ENCODE measurements at regions not wholly inside any gene's neighbourhood (a gene's known extent, or its start where the extent isn't known, plus 50 kb on each side); places are given as distances from the start of the nearest gene placed in this dataset.

GRCh38 chrY:8591821-8592516 is 745.3 kb upstream of the TSPY4 start:
- intact Hi-C loops (cut with DNase I; ENCODE audit: low total_unique reads) (no loop called here), in situ Hi-C loops (cut with MboI; ENCODE audit: low sequenced_read_pairs in 4 of 4) (no loop called here)
- no peak overlapping the region for H3K27ac ChIP-seq
- H3K27me3 ChIP-seq = no peaks in the 10 kb centered on the region
- no peaks in the 10 kb centered on the region for H3K36me3 ChIP-seq
- no peaks in the 10 kb centered on the region for H3K9me3 ChIP-seq
- H3K4me1 ChIP-seq = no peaks in the 10 kb centered on the region
- ATAC-seq = no peak
- TF ChIP-seq POLR2A (IDR thresholded peaks at IDR 0.05) (no peak), CTCF (IDR thresholded peaks at IDR 0.05 in 4 of 5, conservative IDR thresholded peaks at IDR 0.05 in 1 of 5) (no peak)
- H3K4me3 ChIP-seq = no peak overlapping the region
- no peak for DNase-seq

- DNase-seq = no peak
- Histone ChIP-seq H3K9me3 (no peaks in the 10 kb centered on the region), H3K27me3 (no peaks in the 10 kb centered on the region), H3K4me1 (no peaks in the 10 kb centered on the region), H3K4me3 (no peak overlapping the region), H3K36me3 (no peaks in the 10 kb centered on the region), H3K27ac (no peak overlapping the region)
- TF ChIP-seq POLR2A (IDR thresholded peaks at IDR 0.05) (no peak), CTCF (IDR thresholded peaks at IDR 0.05 in 4 of 5, conservative IDR thresholded peaks at IDR 0.05 in 1 of 5) (no peak)
- intact Hi-C loops (cut with DNase I; ENCODE audit: low total_unique reads) = no loop called here
- in situ Hi-C loops (cut with MboI; ENCODE audit: low sequenced_read_pairs in 4 of 4) = no loop called here
- no peak for ATAC-seq
Observed at GRCh38 chrY:8594657-8595056, 742.6 kb upstream of the TSPY4 start.

GRCh38 chrY:8599141-8599540 is 738.1 kb upstream of the TSPY4 start:
- no peaks in the 10 kb centered on the region for H3K9me3 ChIP-seq
- no peak for TF ChIP-seq CTCF (IDR thresholded peaks at IDR 0.05 in 4 of 5, conservative IDR thresholded peaks at IDR 0.05 in 1 of 5)
- no peak for TF ChIP-seq POLR2A (IDR thresholded peaks at IDR 0.05)
- ATAC-seq = no peak
- no peak for DNase-seq
- no peaks in the 10 kb centered on the region for H3K27me3 ChIP-seq
- H3K36me3 ChIP-seq = no peaks in the 10 kb centered on the region
- in situ Hi-C loops (cut with MboI; ENCODE audit: low sequenced_read_pairs in 4 of 4) (no loop called here), intact Hi-C loops (cut with DNase I; ENCODE audit: low total_unique reads) (no loop called here)
- H3K4me1 ChIP-seq = no peaks in the 10 kb centered on the region
- H3K4me3 ChIP-seq = no peak overlapping the region
- no peak overlapping the region for H3K27ac ChIP-seq

GRCh38 chrY:8610620-8611019 is 726.6 kb upstream of the TSPY4 start:
- Histone ChIP-seq H3K9me3 (no peaks in the 10 kb centered on the region), H3K4me3 (no peak overlapping the region), H3K4me1 (no peaks in the 10 kb centered on the region), H3K27me3 (no peaks in the 10 kb centered on the region), H3K27ac (no peak overlapping the region), H3K36me3 (no peaks in the 10 kb centered on the region)
- TF ChIP-seq CTCF (IDR thresholded peaks at IDR 0.05 in 4 of 5, conservative IDR thresholded peaks at IDR 0.05 in 1 of 5) (no peak), POLR2A (IDR thresholded peaks at IDR 0.05) (no peak)
- intact Hi-C loops (cut with DNase I; ENCODE audit: low total_unique reads) = no loop called here
- in situ Hi-C loops (cut with MboI; ENCODE audit: low sequenced_read_pairs in 4 of 4) = no loop called here
- ATAC-seq (no peak), DNase-seq (no peak)

GRCh38 chrY:8611815-8612214 is 725.4 kb upstream of the TSPY4 start:
- no peak overlapping the region for H3K27ac ChIP-seq
- in situ Hi-C loops (cut with MboI; ENCODE audit: low sequenced_read_pairs in 4 of 4) = no loop called here
- no peak overlapping the region for H3K4me3 ChIP-seq

More at GRCh38 chrY:8611815-8612214, 725.4 kb upstream of the TSPY4 start:
- H3K9me3 ChIP-seq = no peaks in the 10 kb centered on the region
- no peaks in the 10 kb centered on the region for H3K36me3 ChIP-seq
- DNase-seq (no peak), ATAC-seq (no peak)
- TF ChIP-seq CTCF (IDR thresholded peaks at IDR 0.05 in 4 of 5, conservative IDR thresholded peaks at IDR 0.05 in 1 of 5) (no peak), POLR2A (IDR thresholded peaks at IDR 0.05) (no peak)
- intact Hi-C loops (cut with DNase I; ENCODE audit: low total_unique reads) = no loop called here
- H3K27me3 ChIP-seq = no peaks in the 10 kb centered on the region
- H3K4me1 ChIP-seq = no peaks in the 10 kb centered on the region

Measured in gastrocnemius medialis (tissue), 4 donors.